SK-N-SH treated with all-trans-retinoic acid at 6 μM for 48 hours (cell line): ENCODE measurements at regions not wholly inside any gene's neighbourhood (a gene's known extent, or its start where the extent isn't known, plus 50 kb on each side); places are given as distances from the start of the nearest gene placed in this dataset.
A peak's percentile ranks its signal among the peaks of the same experiment; 100 is the strongest.

Experiments used
- ATAC-seq: fragments of 200-7000 bp; cut with Tn5 transposase; 3 replicates; pipeline ENCODE4 v1.9.1; 2020; ENCODE audit warnings: mild to moderate bottlenecking, moderate library complexity
- ARNTL ChIP-seq: fragments of 450-650 bp; formaldehyde crosslinking; IDR thresholded peaks from 2 replicates; pipeline ENCODE4 v1.5.0; 2020; ENCODE audit warnings: low read depth, mild to moderate bottlenecking, moderate library complexity, borderline replicate concordance
- BACH2 ChIP-seq: fragments of 250-450 bp; sonication (Bioruptor Pico); IDR thresholded peaks from 2 replicates; pipeline ENCODE4 v1.9.0; 2021; ENCODE audit warnings: mild to moderate bottlenecking, borderline replicate concordance
- CSDC2 ChIP-seq: fragments of 250-450 bp; sonication (Bioruptor Pico); IDR thresholded peaks from 2 replicates; pipeline ENCODE4 v1.5.0; 2020; ENCODE audit warnings: mild to moderate bottlenecking, moderate library complexity
- ESRRG ChIP-seq: fragments of 250-450 bp; sonication (Bioruptor Pico); IDR thresholded peaks from 2 replicates; pipeline ENCODE4 v1.6.1; 2021; ENCODE audit warnings: mild to moderate bottlenecking
- GLIS3 ChIP-seq: fragments of 250-450 bp; sonication (Bioruptor Pico); IDR thresholded peaks from 2 replicates; pipeline ENCODE4 v1.5.0; 2020; ENCODE audit warnings: mild to moderate bottlenecking, moderate library complexity
- OSR1 ChIP-seq: fragments of 250-450 bp; sonication (Bioruptor Pico); IDR thresholded peaks from 2 replicates; pipeline ENCODE4 v1.8.0; 2022; ENCODE audit warnings: moderate library complexity, mild to moderate bottlenecking, inconsistent platforms
- PPARA ChIP-seq: fragments of 250-450 bp; sonication (Bioruptor Pico); IDR thresholded peaks from 2 replicates; pipeline ENCODE4 v1.5.0; 2020; ENCODE audit warnings: mild to moderate bottlenecking, borderline replicate concordance
- SNAI2 ChIP-seq: fragments of 250-450 bp; sonication (Bioruptor Pico); IDR thresholded peaks from 2 replicates; pipeline ENCODE4 v1.5.0; 2020; ENCODE audit warnings: mild to moderate bottlenecking, moderate library complexity
- TCF4 ChIP-seq: fragments of 250-450 bp; sonication (Bioruptor Pico); IDR thresholded peaks from 2 replicates; pipeline ENCODE4 v1.8.0; 2021; ENCODE audit warnings: mild to moderate bottlenecking, moderate library complexity, borderline replicate concordance
- TOX ChIP-seq: fragments of 250-450 bp; sonication (Bioruptor Pico); IDR thresholded peaks from 2 replicates; pipeline ENCODE4 v1.8.0; 2021; ENCODE audit warnings: mild to moderate bottlenecking, moderate library complexity, borderline replicate concordance
- ZC3H10 ChIP-seq: fragments of 250-450 bp; sonication (Bioruptor Pico); IDR thresholded peaks from 2 replicates; pipeline ENCODE4 v1.5.1; 2021; ENCODE audit warnings: mild to moderate bottlenecking, moderate library complexity
- ZFP3 ChIP-seq: fragments of 250-450 bp; sonication (Bioruptor Pico); IDR thresholded peaks from 2 replicates; pipeline ENCODE4 v1.5.0; 2020; ENCODE audit warnings: mild to moderate bottlenecking, moderate library complexity
- ZFP30 ChIP-seq: fragments of 450-650 bp; formaldehyde crosslinking; IDR thresholded peaks from 2 replicates; pipeline ENCODE4 v1.5.0; 2022; ENCODE audit warnings: mild to moderate bottlenecking, moderate library complexity
- ZNF565 ChIP-seq: fragments of 450-650 bp; formaldehyde crosslinking; conservative IDR thresholded peaks from 2 replicates; pipeline ENCODE4 v1.5.0; 2020; ENCODE audit warnings: low read depth, mild to moderate bottlenecking, moderate library complexity
- ZNF70 ChIP-seq: fragments of 450-650 bp; formaldehyde crosslinking; IDR thresholded peaks from 2 replicates; pipeline ENCODE4 v1.5.0; 2020; ENCODE audit warnings: mild to moderate bottlenecking, moderate library complexity
- ZNF8 ChIP-seq: fragments of 450-650 bp; formaldehyde crosslinking; IDR thresholded peaks from 2 replicates; pipeline ENCODE4 v1.5.0; 2020; ENCODE audit warnings: mild to moderate bottlenecking, moderate library complexity
- TF ChIP-seq, protein P1 (sequence below): fragments of 250-450 bp; sonication (Bioruptor Pico); IDR thresholded peaks from 2 replicates; pipeline ENCODE4 v1.5.0; 2020; ENCODE audit warnings: mild to moderate bottlenecking, moderate library complexity
- TF ChIP-seq, protein P2 (sequence below): fragments of 250-450 bp; sonication (Bioruptor Pico); IDR thresholded peaks from 2 replicates; pipeline ENCODE4 v1.8.0; 2020; ENCODE audit warnings: mild to moderate bottlenecking, moderate library complexity, borderline replicate concordance
- TF ChIP-seq, protein P3 (sequence below): fragments of 250-450 bp; sonication (Bioruptor Pico); IDR thresholded peaks from 2 replicates; pipeline ENCODE4 v1.5.1; 2021; ENCODE audit warnings: mild to moderate bottlenecking, moderate library complexity

DNA sequence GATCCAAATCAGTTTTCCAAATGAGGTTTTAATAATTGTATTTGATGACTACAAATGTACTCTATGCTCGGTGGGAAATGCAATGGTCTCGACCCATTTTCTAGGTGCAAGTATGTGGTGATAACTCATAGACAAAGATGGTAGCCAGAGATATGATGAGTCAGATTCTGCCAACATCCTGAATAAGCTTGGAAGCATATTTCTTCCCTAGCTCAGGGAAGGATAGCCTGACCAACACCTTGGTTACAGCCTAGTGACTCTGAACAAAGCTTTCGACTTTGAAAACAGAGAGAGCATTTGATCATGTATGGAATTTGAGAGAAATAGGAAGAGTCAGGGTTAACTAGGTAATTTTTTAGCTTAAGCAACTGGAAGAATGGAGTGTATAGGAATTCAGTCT, 128.3 kb upstream of the MYOCD start:
- ATAC-seq: no peak
- TF ChIP-seq TOX (no peak), ZFP3 (CRISPR knock-in tag) (no peak), BACH2 (CRISPR knock-in tag) (no peak), ESRRG (no peak), ARNTL (CRISPR knock-in tag) (no peak), OSR1 (CRISPR knock-in tag) (no peak), CSDC2 (CRISPR knock-in tag) (no peak), ZC3H10 (CRISPR knock-in tag) (no peak)
- TF ChIP-seq, protein P1, sequence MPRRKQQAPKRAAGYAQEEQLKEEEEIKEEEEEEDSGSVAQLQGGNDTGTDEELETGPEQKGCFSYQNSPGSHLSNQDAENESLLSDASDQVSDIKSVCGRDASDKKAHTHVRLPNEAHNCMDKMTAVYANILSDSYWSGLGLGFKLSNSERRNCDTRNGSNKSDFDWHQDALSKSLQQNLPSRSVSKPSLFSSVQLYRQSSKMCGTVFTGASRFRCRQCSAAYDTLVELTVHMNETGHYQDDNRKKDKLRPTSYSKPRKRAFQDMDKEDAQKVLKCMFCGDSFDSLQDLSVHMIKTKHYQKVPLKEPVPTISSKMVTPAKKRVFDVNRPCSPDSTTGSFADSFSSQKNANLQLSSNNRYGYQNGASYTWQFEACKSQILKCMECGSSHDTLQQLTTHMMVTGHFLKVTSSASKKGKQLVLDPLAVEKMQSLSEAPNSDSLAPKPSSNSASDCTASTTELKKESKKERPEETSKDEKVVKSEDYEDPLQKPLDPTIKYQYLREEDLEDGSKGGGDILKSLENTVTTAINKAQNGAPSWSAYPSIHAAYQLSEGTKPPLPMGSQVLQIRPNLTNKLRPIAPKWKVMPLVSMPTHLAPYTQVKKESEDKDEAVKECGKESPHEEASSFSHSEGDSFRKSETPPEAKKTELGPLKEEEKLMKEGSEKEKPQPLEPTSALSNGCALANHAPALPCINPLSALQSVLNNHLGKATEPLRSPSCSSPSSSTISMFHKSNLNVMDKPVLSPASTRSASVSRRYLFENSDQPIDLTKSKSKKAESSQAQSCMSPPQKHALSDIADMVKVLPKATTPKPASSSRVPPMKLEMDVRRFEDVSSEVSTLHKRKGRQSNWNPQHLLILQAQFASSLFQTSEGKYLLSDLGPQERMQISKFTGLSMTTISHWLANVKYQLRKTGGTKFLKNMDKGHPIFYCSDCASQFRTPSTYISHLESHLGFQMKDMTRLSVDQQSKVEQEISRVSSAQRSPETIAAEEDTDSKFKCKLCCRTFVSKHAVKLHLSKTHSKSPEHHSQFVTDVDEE: no peak

DNA sequence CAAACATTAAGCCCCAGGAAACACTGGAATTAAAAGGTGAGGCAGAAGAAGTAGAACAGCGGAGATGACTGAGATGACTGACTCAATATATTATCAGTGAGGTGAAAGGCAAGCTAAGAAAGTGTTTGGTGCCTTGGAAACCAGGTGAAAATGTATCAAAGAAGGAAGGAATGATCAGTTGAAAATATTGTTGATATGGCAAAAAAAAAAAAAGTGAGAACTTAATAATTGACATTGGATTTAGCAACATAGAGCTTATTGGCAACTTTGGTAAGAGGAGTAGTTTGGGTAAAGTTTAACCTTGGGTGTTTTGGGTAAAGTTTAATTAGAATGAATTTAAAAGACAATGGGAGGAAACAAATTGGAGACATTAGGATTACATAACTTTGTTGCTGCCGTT, 127.7 kb upstream of the MYOCD start:
- ATAC-seq: no peak
- TF ChIP-seq, protein P2, sequence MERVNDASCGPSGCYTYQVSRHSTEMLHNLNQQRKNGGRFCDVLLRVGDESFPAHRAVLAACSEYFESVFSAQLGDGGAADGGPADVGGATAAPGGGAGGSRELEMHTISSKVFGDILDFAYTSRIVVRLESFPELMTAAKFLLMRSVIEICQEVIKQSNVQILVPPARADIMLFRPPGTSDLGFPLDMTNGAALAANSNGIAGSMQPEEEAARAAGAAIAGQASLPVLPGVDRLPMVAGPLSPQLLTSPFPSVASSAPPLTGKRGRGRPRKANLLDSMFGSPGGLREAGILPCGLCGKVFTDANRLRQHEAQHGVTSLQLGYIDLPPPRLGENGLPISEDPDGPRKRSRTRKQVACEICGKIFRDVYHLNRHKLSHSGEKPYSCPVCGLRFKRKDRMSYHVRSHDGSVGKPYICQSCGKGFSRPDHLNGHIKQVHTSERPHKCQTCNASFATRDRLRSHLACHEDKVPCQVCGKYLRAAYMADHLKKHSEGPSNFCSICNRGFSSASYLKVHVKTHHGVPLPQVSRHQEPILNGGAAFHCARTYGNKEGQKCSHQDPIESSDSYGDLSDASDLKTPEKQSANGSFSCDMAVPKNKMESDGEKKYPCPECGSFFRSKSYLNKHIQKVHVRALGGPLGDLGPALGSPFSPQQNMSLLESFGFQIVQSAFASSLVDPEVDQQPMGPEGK (CRISPR knock-in tag): no peak
- TF ChIP-seq ZFP3 (CRISPR knock-in tag): no peak

DNA sequence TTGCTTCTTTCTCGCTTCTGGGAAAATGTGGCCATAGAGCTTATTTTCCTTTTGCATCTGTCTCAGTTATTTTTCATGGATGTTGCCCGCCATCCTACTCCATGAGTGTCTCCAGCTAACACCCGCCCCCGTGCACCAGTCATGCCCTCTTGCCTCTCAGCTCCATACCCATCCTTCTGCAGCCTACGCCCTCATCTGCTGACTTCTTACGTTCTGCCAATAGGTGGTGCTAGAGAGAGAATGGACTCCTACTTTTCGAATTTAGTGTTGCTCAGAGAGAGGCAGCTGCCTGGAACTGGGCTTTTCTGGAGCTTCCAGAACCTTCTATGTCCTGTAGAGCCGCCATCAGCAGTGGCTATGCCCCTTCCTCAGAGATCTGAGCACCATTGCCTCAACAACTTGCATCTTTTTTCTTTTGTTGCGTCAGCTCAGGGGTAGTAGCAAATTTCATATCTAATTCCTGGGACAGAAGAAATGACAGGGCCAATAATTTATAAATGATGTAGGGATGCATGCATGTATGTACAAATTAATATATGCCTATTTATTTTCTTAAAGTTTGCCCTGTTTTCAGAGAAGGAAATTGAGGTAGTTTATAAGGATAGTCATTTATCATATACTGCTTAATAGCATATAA, 119.7 kb upstream of the MYOCD start:
- peak; percentile 89 for ATAC-seq
- TF ChIP-seq, protein P2 (CRISPR knock-in tag): no peak
- TF ChIP-seq TOX (no peak), ZNF70 (CRISPR knock-in tag) (no peak), ZNF8 (CRISPR knock-in tag) (no peak), BACH2 (CRISPR knock-in tag) (no peak), PPARA (CRISPR knock-in tag) (no peak), ZFP3 (CRISPR knock-in tag) (no peak), ZC3H10 (CRISPR knock-in tag) (no peak), GLIS3 (no peak), ESRRG (no peak), SNAI2 (CRISPR knock-in tag) (no peak), TCF4 (CRISPR knock-in tag) (no peak), CSDC2 (CRISPR knock-in tag) (no peak), ZFP30 (CRISPR knock-in tag) (no peak)
- TF ChIP-seq, protein P3, sequence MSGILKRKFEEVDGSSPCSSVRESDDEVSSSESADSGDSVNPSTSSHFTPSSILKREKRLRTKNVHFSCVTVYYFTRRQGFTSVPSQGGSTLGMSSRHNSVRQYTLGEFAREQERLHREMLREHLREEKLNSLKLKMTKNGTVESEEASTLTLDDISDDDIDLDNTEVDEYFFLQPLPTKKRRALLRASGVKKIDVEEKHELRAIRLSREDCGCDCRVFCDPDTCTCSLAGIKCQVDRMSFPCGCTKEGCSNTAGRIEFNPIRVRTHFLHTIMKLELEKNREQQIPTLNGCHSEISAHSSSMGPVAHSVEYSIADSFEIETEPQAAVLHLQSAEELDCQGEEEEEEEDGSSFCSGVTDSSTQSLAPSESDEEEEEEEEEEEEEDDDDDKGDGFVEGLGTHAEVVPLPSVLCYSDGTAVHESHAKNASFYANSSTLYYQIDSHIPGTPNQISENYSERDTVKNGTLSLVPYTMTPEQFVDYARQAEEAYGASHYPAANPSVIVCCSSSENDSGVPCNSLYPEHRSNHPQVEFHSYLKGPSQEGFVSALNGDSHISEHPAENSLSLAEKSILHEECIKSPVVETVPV (CRISPR knock-in tag): no peak

DNA sequence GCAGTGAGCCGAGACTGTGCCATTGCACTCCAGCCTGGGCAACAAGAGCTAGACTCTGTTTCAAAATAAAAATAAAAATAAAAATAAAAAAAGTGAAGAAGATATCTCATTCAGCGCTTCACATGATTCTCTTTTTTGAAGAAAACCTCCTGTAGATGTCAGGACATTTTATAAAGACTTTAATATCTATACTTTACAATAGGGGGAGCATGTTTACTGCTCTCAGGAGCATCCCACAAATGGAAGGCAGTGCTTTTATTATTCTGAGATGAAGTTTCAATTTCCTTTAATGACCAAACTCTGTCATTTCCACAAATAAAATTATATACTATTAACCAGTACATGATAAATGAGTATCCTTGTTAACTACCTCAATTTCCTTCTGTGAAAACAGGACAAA, 118.7 kb upstream of the MYOCD start:
- TF ChIP-seq SNAI2 (CRISPR knock-in tag) (no peak), TCF4 (CRISPR knock-in tag) (no peak), ZFP30 (CRISPR knock-in tag) (no peak), ZNF565 (CRISPR knock-in tag) (no peak), GLIS3 (no peak), ESRRG (no peak), ZC3H10 (CRISPR knock-in tag) (no peak), CSDC2 (CRISPR knock-in tag) (no peak), ARNTL (CRISPR knock-in tag) (no peak), BACH2 (CRISPR knock-in tag) (no peak), ZNF8 (CRISPR knock-in tag) (no peak), ZNF70 (CRISPR knock-in tag) (no peak)
- TF ChIP-seq, protein P1: no peak
- TF ChIP-seq, protein P2 (CRISPR knock-in tag): no peak
- no peak for ATAC-seq
